ENCODE measurements at regions not wholly inside any gene's neighbourhood (a gene's known extent, or its start where the extent isn't known, plus 50 kb on each side); places are given as distances from the start of the nearest gene placed in this dataset.

DNA sequence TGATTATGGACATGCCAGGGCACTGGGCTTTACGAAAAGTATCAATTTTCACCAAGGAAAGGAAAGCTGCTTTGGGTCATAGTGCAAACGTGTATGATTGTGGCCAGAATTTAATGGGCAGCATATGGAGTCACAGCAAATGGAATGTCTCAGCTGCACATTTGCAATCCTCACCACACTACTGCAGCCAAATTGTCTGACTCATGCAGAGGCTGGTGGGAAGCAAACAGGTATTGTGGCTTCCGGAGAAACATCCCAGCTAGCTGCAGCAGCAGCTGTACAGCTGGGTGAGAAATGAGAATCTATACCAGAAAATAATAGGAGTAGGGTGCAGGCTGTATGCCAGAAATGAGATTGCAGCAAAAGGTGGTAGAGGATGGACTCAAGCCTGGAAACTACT lies 374.7 kb upstream of the VWC2 start:
- no peak overlapping the region for H3K4me3 ChIP-seq (replicated peaks in 1 of 2; ENCODE audit: low read depth in 1 of 2, low read length in 2 of 2)
- ATAC-seq (no peak), DNase-seq (ENCODE audit: low read depth, low spot score) (no peak)
- no peak for TF ChIP-seq YY1 (IDR thresholded peaks at IDR 0.05; ENCODE audit: extremely low read depth, insufficient replicate concordance, low read depth, low read length)
- TF ChIP-seq EZH2phosphoT487 (IDR thresholded peaks at IDR 0.05; ENCODE audit: borderline replicate concordance) = no peak
- TF ChIP-seq CEBPB (IDR thresholded peaks at IDR 0.05; ENCODE audit: low read depth) = no peak
- no peak for TF ChIP-seq ELF1 (IDR thresholded peaks at IDR 0.05; ENCODE audit: borderline replicate concordance, low read depth)
- no peak for TF ChIP-seq ZNF274 (IDR thresholded peaks at IDR 0.05; ENCODE audit: low read depth, low read length)
- TF ChIP-seq, protein P1, sequence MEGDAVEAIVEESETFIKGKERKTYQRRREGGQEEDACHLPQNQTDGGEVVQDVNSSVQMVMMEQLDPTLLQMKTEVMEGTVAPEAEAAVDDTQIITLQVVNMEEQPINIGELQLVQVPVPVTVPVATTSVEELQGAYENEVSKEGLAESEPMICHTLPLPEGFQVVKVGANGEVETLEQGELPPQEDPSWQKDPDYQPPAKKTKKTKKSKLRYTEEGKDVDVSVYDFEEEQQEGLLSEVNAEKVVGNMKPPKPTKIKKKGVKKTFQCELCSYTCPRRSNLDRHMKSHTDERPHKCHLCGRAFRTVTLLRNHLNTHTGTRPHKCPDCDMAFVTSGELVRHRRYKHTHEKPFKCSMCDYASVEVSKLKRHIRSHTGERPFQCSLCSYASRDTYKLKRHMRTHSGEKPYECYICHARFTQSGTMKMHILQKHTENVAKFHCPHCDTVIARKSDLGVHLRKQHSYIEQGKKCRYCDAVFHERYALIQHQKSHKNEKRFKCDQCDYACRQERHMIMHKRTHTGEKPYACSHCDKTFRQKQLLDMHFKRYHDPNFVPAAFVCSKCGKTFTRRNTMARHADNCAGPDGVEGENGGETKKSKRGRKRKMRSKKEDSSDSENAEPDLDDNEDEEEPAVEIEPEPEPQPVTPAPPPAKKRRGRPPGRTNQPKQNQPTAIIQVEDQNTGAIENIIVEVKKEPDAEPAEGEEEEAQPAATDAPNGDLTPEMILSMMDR (IDR thresholded peaks at IDR 0.05 in 2 of 3, conservative IDR thresholded peaks at IDR 0.05 in 1 of 3; ENCODE audit: borderline replicate concordance in 1 of 3, insufficient read depth in 1 of 3, low read depth in 2 of 3, low read length in 2 of 3) = no peak
- no peak for TF ChIP-seq EZH2 (IDR thresholded peaks at IDR 0.05)
- no peak for TF ChIP-seq TCF7L2 (IDR thresholded peaks at IDR 0.05; ENCODE audit: borderline replicate concordance, extremely low read depth, insufficient read depth, insufficient read length)
- no peak for TF ChIP-seq RAD21 (IDR thresholded peaks at IDR 0.05; ENCODE audit: low read depth)
- no peak for TF ChIP-seq ZFX (IDR thresholded peaks at IDR 0.05)
- TF ChIP-seq POLR2AphosphoS5 (IDR thresholded peaks at IDR 0.05; ENCODE audit: low read depth, low read length) = no peak
- TF ChIP-seq FOSL1 (IDR thresholded peaks at IDR 0.05; ENCODE audit: low read depth) = no peak
- no peak for TF ChIP-seq SRF (IDR thresholded peaks at IDR 0.05; ENCODE audit: low read depth)
- TF ChIP-seq, protein P2, sequence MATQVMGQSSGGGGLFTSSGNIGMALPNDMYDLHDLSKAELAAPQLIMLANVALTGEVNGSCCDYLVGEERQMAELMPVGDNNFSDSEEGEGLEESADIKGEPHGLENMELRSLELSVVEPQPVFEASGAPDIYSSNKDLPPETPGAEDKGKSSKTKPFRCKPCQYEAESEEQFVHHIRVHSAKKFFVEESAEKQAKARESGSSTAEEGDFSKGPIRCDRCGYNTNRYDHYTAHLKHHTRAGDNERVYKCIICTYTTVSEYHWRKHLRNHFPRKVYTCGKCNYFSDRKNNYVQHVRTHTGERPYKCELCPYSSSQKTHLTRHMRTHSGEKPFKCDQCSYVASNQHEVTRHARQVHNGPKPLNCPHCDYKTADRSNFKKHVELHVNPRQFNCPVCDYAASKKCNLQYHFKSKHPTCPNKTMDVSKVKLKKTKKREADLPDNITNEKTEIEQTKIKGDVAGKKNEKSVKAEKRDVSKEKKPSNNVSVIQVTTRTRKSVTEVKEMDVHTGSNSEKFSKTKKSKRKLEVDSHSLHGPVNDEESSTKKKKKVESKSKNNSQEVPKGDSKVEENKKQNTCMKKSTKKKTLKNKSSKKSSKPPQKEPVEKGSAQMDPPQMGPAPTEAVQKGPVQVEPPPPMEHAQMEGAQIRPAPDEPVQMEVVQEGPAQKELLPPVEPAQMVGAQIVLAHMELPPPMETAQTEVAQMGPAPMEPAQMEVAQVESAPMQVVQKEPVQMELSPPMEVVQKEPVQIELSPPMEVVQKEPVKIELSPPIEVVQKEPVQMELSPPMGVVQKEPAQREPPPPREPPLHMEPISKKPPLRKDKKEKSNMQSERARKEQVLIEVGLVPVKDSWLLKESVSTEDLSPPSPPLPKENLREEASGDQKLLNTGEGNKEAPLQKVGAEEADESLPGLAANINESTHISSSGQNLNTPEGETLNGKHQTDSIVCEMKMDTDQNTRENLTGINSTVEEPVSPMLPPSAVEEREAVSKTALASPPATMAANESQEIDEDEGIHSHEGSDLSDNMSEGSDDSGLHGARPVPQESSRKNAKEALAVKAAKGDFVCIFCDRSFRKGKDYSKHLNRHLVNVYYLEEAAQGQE (IDR thresholded peaks at IDR 0.05; ENCODE audit: low read depth) = no peak
- TF ChIP-seq, protein P3, sequence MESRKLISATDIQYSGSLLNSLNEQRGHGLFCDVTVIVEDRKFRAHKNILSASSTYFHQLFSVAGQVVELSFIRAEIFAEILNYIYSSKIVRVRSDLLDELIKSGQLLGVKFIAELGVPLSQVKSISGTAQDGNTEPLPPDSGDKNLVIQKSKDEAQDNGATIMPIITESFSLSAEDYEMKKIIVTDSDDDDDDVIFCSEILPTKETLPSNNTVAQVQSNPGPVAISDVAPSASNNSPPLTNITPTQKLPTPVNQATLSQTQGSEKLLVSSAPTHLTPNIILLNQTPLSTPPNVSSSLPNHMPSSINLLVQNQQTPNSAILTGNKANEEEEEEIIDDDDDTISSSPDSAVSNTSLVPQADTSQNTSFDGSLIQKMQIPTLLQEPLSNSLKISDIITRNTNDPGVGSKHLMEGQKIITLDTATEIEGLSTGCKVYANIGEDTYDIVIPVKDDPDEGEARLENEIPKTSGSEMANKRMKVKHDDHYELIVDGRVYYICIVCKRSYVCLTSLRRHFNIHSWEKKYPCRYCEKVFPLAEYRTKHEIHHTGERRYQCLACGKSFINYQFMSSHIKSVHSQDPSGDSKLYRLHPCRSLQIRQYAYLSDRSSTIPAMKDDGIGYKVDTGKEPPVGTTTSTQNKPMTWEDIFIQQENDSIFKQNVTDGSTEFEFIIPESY (IDR thresholded peaks at IDR 0.05; ENCODE audit: extremely low read depth, insufficient replicate concordance, low read length) = no peak
- TF ChIP-seq EGR1 (IDR thresholded peaks at IDR 0.05; ENCODE audit: low read depth) = no peak
- TF ChIP-seq SIN3A (IDR thresholded peaks at IDR 0.05; ENCODE audit: low read depth) = no peak
- H3K4me2 ChIP-seq (ENCODE audit: low read length) = no peak overlapping the region
- no peaks in the 10 kb centered on the region for H3K4me1 ChIP-seq (ENCODE audit: control insufficient read depth in 1 of 2, insufficient read depth in 2 of 2, low read length in 2 of 2)
- H2AFZ ChIP-seq (ENCODE audit: low read depth, low read length, poor library complexity, severe bottlenecking) = no peak overlapping the region
- ChIA-PET POLR2A (no interaction called here), RAD21 (ENCODE audit: low non-redundant PET in 1 of 2, low total read pairs in 2 of 2, uncharacterized antibody in 2 of 2, unreplicated experiment in 2 of 2) (no interaction called here), CTCF (no interaction called here)
- peaks cover 12 to 31% of the 10 kb centered on the region in 2 experiments; a peak in 2 of 4 replicates for H3K9me3 ChIP-seq (ENCODE audit: control insufficient read depth in 1 of 2, insufficient read depth in 1 of 2, low read depth in 1 of 2, low read length in 2 of 2)
- H3K9me2 ChIP-seq (ENCODE audit: insufficient read depth) = no peaks in the 10 kb centered on the region
- H3K27ac ChIP-seq (ENCODE audit: low read depth, low read length) = no peak overlapping the region
- no TSS peak for BruUV-seq (replicated peaks)
- no peaks in the 10 kb centered on the region for H3K27me3 ChIP-seq (ENCODE audit: insufficient read depth, low read length)
- intact Hi-C loops (cut with micrococcal nuclease) = no loop called here
- no peaks in the 10 kb centered on the region for H3K79me2 ChIP-seq (ENCODE audit: insufficient read depth, low read length)
- H3K36me3 ChIP-seq (ENCODE audit: control insufficient read depth in 1 of 2, insufficient read depth in 2 of 2, low read length in 2 of 2) = no peaks in the 10 kb centered on the region
- H4K20me1 ChIP-seq (ENCODE audit: insufficient read depth) = no peaks in the 10 kb centered on the region
- no peak overlapping the region for H3K9ac ChIP-seq (ENCODE audit: low read length)
